ENCODE measurements at regions not wholly inside any gene's neighbourhood (a gene's known extent, or its start where the extent isn't known, plus 50 kb on each side); places are given as distances from the start of the nearest gene placed in this dataset.
"Not testable (repeated sequence)": the region's sequence is repeated elsewhere in the genome, so short reads cannot be mapped to it uniquely, and the experiment has no call there.

GRCh38 chr4:167842487-167842886 lies 249.8 kb upstream of the ANXA10 start:
- Histone ChIP-seq H3K79me2 (ENCODE audit: low read depth) (no peaks in the 10 kb centered on the region), H3K36me3 (no peaks in the 10 kb centered on the region), H3K4me1 (peaks cover 6% of the 10 kb centered on the region), H3K4me2 (no peak overlapping the region), H3K9ac (no peak overlapping the region), H3K27ac (no peak overlapping the region), H3K4me3 (no peak overlapping the region), H3F3A (ENCODE audit: low read depth) (no peaks in the 10 kb centered on the region), H3K27me3 (no peaks in the 10 kb centered on the region), H4K20me1 (ENCODE audit: low read depth) (no peaks in the 10 kb centered on the region), H2AFZ (replicated peaks) (no peak overlapping the region), H3K9me3 (ENCODE audit: low read depth) (no peaks in the 10 kb centered on the region)
- Mint-ChIP-seq H3K4me1 (peaks cover 7% of the 10 kb centered on the region), H3K36me3 (no peaks in the 10 kb centered on the region), H3K9me3 (no peaks in the 10 kb centered on the region), H3K27ac (no peak overlapping the region), H3K27me3 (ENCODE audit: insufficient read depth, low read depth) (no peaks in the 10 kb centered on the region), H3K4me3 (no peak overlapping the region)
- no peak for DNase-seq (ENCODE audit: low spot score)
- TF ChIP-seq EZH2 (IDR thresholded peaks at IDR 0.05) (no peak), EZH2phosphoT487 (IDR thresholded peaks at IDR 0.05) (no peak)
- TF ChIP-seq, protein P1, sequence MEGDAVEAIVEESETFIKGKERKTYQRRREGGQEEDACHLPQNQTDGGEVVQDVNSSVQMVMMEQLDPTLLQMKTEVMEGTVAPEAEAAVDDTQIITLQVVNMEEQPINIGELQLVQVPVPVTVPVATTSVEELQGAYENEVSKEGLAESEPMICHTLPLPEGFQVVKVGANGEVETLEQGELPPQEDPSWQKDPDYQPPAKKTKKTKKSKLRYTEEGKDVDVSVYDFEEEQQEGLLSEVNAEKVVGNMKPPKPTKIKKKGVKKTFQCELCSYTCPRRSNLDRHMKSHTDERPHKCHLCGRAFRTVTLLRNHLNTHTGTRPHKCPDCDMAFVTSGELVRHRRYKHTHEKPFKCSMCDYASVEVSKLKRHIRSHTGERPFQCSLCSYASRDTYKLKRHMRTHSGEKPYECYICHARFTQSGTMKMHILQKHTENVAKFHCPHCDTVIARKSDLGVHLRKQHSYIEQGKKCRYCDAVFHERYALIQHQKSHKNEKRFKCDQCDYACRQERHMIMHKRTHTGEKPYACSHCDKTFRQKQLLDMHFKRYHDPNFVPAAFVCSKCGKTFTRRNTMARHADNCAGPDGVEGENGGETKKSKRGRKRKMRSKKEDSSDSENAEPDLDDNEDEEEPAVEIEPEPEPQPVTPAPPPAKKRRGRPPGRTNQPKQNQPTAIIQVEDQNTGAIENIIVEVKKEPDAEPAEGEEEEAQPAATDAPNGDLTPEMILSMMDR (IDR thresholded peaks at IDR 0.05) = no peak

DNA sequence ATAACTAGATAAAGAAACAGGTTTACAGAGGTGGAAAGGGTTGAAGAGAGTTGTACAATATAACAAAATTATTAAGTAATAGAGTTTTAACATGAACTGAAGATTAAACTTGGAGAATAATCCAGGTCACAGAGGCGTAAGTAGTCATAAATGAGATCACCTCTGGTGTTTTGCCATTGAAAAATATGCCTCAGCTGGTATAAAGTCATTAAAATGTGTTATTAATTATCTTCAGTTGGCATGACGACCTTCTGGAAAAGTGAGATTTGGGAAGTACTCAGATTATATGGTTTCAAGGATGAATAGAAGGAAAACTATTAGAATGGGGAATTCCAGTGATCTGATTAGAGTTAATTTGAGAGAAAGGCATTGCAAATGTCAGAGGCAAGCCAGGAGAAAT lies 237.5 kb upstream of the ANXA10 start:
- Histone ChIP-seq H4K20me1 (ENCODE audit: low read depth) (no peaks in the 10 kb centered on the region), H3K27ac (no peak overlapping the region)
- no peak overlapping the region for H3K27ac Mint-ChIP-seq

DNA sequence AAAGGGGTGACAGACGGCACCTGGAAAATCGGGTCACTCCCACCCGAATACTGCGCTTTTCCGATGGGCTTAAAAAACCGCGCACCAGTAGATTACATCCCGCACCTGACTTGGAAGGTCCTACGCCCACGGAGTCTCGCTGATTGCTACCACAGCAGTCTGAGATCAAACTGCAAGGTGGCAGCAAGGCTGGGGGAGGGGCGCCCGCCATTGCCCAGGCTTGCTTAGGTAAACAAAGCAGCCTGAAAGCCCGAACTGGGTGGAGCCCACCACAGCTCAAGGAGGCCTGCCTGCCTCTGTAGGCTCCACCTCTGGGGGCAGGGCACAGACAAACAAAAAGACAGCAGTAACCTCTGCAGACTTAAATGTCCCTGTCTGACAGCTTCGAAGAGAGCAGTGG lies 234.2 kb upstream of the ANXA10 start:
- DNase-seq (ENCODE audit: low spot score); H3K9me3 ChIP-seq (ENCODE audit: low read depth); H3F3A ChIP-seq (ENCODE audit: low read depth); H3K27ac Mint-ChIP-seq; H3K36me3 ChIP-seq; H4K20me1 ChIP-seq (ENCODE audit: low read depth); H3K4me3 Mint-ChIP-seq; H3K4me2 ChIP-seq; H3K4me1 ChIP-seq; H3K27me3 ChIP-seq; H3K79me2 ChIP-seq (ENCODE audit: low read depth); H3K27ac ChIP-seq; H3K4me3 ChIP-seq; H3K27me3 Mint-ChIP-seq (ENCODE audit: insufficient read depth, low read depth); H3K36me3 Mint-ChIP-seq; H3K9me3 Mint-ChIP-seq; H3K4me1 Mint-ChIP-seq; H3K9ac ChIP-seq; H2AFZ ChIP-seq (replicated peaks): not testable (repeated sequence)

More for the DNA sequence above, 237.5 kb upstream of the ANXA10 start:
- Mint-ChIP-seq H3K27me3 (ENCODE audit: insufficient read depth, low read depth) (no peaks in the 10 kb centered on the region), H3K36me3 (no peaks in the 10 kb centered on the region), H3K4me3 (no peak overlapping the region), H3K9me3 (peaks cover 5% of the 10 kb centered on the region), H3K4me1 (no peaks in the 10 kb centered on the region)
- TF ChIP-seq, protein P1 (IDR thresholded peaks at IDR 0.05) = no peak
- TF ChIP-seq EZH2 (IDR thresholded peaks at IDR 0.05) (no peak), EZH2phosphoT487 (IDR thresholded peaks at IDR 0.05) (no peak)
- H3K4me2 ChIP-seq = no peak overlapping the region
- no peaks in the 10 kb centered on the region for H3K9me3 ChIP-seq (ENCODE audit: low read depth)
- no peaks in the 10 kb centered on the region for H3F3A ChIP-seq (ENCODE audit: low read depth)
- no peaks in the 10 kb centered on the region for H3K4me1 ChIP-seq
- H3K4me3 ChIP-seq = no peak overlapping the region
- no peak overlapping the region for H2AFZ ChIP-seq (replicated peaks)
- H3K79me2 ChIP-seq (ENCODE audit: low read depth) = no peaks in the 10 kb centered on the region
- DNase-seq (ENCODE audit: low spot score) = no peak
- no peak overlapping the region for H3K9ac ChIP-seq
- no peaks in the 10 kb centered on the region for H3K36me3 ChIP-seq
- H3K27me3 ChIP-seq = no peaks in the 10 kb centered on the region

DNA sequence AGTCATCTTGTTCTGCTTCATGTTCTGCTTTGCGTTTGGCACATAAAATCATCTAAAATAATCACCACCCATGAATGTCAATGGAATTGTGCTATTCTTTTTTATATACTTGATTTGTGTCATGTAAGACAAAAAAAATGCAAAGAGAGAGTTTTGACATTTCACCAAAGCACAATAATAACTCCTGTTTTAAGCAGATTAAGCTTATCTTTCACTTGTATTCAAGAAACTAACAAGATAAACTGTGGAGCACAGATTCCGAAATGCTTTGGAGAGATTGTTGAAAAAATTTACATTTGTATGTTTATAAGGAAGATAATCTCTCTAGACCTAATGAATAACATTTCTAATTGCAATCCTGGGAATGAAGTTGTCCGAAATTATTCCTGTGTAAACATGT lies 225.1 kb upstream of the ANXA10 start:
- no peak for DNase-seq (ENCODE audit: low spot score)
- no peaks in the 10 kb centered on the region for H3F3A ChIP-seq (ENCODE audit: low read depth)
- Mint-ChIP-seq H3K27me3 (ENCODE audit: insufficient read depth, low read depth) (peaks cover 3% of the 10 kb centered on the region), H3K27ac (no peak overlapping the region), H3K36me3 (no peaks in the 10 kb centered on the region), H3K4me1 (peaks cover 3% of the 10 kb centered on the region), H3K9me3 (no peaks in the 10 kb centered on the region), H3K4me3 (no peak overlapping the region)
- H4K20me1 ChIP-seq (ENCODE audit: low read depth) = no peaks in the 10 kb centered on the region
- H3K9ac ChIP-seq = no peak overlapping the region
- H3K27me3 ChIP-seq = no peaks in the 10 kb centered on the region
- H3K27ac ChIP-seq = no peak overlapping the region
- no peaks in the 10 kb centered on the region for H3K79me2 ChIP-seq (ENCODE audit: low read depth)
- H3K4me3 ChIP-seq = no peak overlapping the region
- no peak overlapping the region for H3K4me2 ChIP-seq
- H3K9me3 ChIP-seq (ENCODE audit: low read depth) = no peaks in the 10 kb centered on the region
- TF ChIP-seq EZH2phosphoT487 (IDR thresholded peaks at IDR 0.05) (no peak), EZH2 (IDR thresholded peaks at IDR 0.05) (no peak)
- no peaks in the 10 kb centered on the region for H3K36me3 ChIP-seq
- no peak overlapping the region for H2AFZ ChIP-seq (replicated peaks)
- H3K4me1 ChIP-seq = no peaks in the 10 kb centered on the region

Measured in neural progenitor cell (in vitro differentiated cells).